WTC11 (cell line): ENCODE measurements at regions not wholly inside any gene's neighbourhood (a gene's known extent, or its start where the extent isn't known, plus 50 kb on each side); places are given as distances from the start of the nearest gene placed in this dataset.

Experiments
- CREM ChIP-seq: sonication (generic); formaldehyde crosslinking; IDR thresholded peaks from 2 replicates; pipeline ENCODE4 v1.8.1; 2022; ENCODE audit warnings: mild to moderate bottlenecking, missing genetic modification reagents, moderate library complexity
- CTCF ChIP-seq: fragments of 200-600 bp; IDR thresholded peaks from 2 replicates; pipeline ENCODE4 v1.8.0; 2022; ENCODE audit warnings: antibody characterized with exemption
- ESRRA ChIP-seq: sonication (generic); formaldehyde crosslinking; IDR thresholded peaks from 2 replicates; pipeline ENCODE4 v1.8.1; 2022; ENCODE audit warnings: mild to moderate bottlenecking, missing genetic modification reagents, borderline replicate concordance
- NFE2L1 ChIP-seq: sonication (generic); formaldehyde crosslinking; IDR thresholded peaks from 2 replicates; pipeline ENCODE4 v1.8.1; 2023; ENCODE audit warnings: missing genetic modification reagents
- NR2C2 ChIP-seq: sonication (generic); formaldehyde crosslinking; IDR thresholded peaks from 2 replicates; pipeline ENCODE4 v1.8.0; 2022; ENCODE audit warnings: mild to moderate bottlenecking, missing genetic modification reagents
- TEAD4 ChIP-seq: sonication (generic); formaldehyde crosslinking; IDR thresholded peaks from 2 replicates; pipeline ENCODE4 v1.8.0; 2022; ENCODE audit warnings: mild to moderate bottlenecking, missing genetic modification reagents
- USF2 ChIP-seq: sonication (generic); formaldehyde crosslinking; IDR thresholded peaks from 2 replicates; pipeline ENCODE4 v1.8.1; 2023; ENCODE audit warnings: mild to moderate bottlenecking, missing genetic modification reagents, moderate library complexity
- ZNF138 ChIP-seq: sonication (generic); formaldehyde crosslinking; conservative IDR thresholded peaks from 2 replicates; pipeline ENCODE4 v1.8.1; 2022; ENCODE audit warnings: mild to moderate bottlenecking, moderate library complexity, missing genetic modification reagents
- TF ChIP-seq, protein P1 (sequence below): sonication (generic); formaldehyde crosslinking; IDR thresholded peaks from 2 replicates; pipeline ENCODE4 v1.8.0; 2023; ENCODE audit warnings: mild to moderate bottlenecking, missing genetic modification reagents

- TF ChIP-seq CREM (no peak), TEAD4 (CRISPR knock-in tag) (no peak), NFE2L1 (CRISPR knock-in tag) (no peak), ZNF138 (CRISPR knock-in tag) (no peak), CTCF (no peak), USF2 (CRISPR knock-in tag) (no peak), NR2C2 (CRISPR knock-in tag) (no peak), ESRRA (CRISPR knock-in tag) (no peak)
- TF ChIP-seq, protein P1, sequence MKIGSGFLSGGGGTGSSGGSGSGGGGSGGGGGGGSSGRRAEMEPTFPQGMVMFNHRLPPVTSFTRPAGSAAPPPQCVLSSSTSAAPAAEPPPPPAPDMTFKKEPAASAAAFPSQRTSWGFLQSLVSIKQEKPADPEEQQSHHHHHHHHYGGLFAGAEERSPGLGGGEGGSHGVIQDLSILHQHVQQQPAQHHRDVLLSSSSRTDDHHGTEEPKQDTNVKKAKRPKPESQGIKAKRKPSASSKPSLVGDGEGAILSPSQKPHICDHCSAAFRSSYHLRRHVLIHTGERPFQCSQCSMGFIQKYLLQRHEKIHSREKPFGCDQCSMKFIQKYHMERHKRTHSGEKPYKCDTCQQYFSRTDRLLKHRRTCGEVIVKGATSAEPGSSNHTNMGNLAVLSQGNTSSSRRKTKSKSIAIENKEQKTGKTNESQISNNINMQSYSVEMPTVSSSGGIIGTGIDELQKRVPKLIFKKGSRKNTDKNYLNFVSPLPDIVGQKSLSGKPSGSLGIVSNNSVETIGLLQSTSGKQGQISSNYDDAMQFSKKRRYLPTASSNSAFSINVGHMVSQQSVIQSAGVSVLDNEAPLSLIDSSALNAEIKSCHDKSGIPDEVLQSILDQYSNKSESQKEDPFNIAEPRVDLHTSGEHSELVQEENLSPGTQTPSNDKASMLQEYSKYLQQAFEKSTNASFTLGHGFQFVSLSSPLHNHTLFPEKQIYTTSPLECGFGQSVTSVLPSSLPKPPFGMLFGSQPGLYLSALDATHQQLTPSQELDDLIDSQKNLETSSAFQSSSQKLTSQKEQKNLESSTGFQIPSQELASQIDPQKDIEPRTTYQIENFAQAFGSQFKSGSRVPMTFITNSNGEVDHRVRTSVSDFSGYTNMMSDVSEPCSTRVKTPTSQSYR (CRISPR knock-in tag) = no peak
Observed at GRCh38 chr6:150486048-150486447, 113.6 kb upstream of the PLEKHG1 start.
